Myocyte (in vitro differentiated cells): ENCODE measurements at regions not wholly inside any gene's neighbourhood (a gene's known extent, or its start where the extent isn't known, plus 50 kb on each side); places are given as distances from the start of the nearest gene placed in this dataset.
"Not testable (repeated sequence)": the region's sequence is repeated elsewhere in the genome, so short reads cannot be mapped to it uniquely, and the experiment has no call there.

Experiments
- DNase-seq: peaks from one replicate; pipeline ENCODE4 v3.0.0-alpha.2; 2012; ENCODE audit warnings: low read depth

GRCh38 chr6:12477616-12478015, 187.5 kb downstream of the EDN1 start:
- DNase-seq: no peak

GRCh38 chr6:12478921-12479320, 188.8 kb downstream of the EDN1 start:
- no peak for DNase-seq

GRCh38 chr6:12479451-12479850, 189.3 kb downstream of the EDN1 start:
- no peak for DNase-seq

- no peak for DNase-seq
Measured at GRCh38 chr6:12479881-12480280, 189.7 kb downstream of the EDN1 start.

GRCh38 chr6:12480379-12480778, 190.2 kb downstream of the EDN1 start:
- no peak for DNase-seq

- no peak for DNase-seq
Measured at GRCh38 chr6:12481292-12481691, 191.1 kb downstream of the EDN1 start.

- no peak for DNase-seq
Measured at GRCh38 chr6:12481850-12482249, 191.7 kb downstream of the EDN1 start.

- DNase-seq: no peak
Measured at GRCh38 chr6:12482386-12483375, 192.5 kb downstream of the EDN1 start.

- DNase-seq: peak; percentile 18
Measured at GRCh38 chr6:12483712-12484111, 193.6 kb downstream of the EDN1 start.

GRCh38 chr6:12484519-12484918, 194.4 kb downstream of the EDN1 start:
- no peak for DNase-seq

- DNase-seq: no peak
Measured at GRCh38 chr6:12485226-12485764, 195.1 kb downstream of the EDN1 start.

GRCh38 chr6:12485837-12486236, 195.7 kb downstream of the EDN1 start:
- no peak for DNase-seq

GRCh38 chr6:12490351-12490903, 200.3 kb downstream of the EDN1 start:
- DNase-seq: no peak

GRCh38 chr6:12490904-12491571, 200.9 kb downstream of the EDN1 start:
- DNase-seq: peak; percentile 55

- DNase-seq: not testable (repeated sequence)
Measured at GRCh38 chr6:12492929-12493328, 202.8 kb downstream of the EDN1 start.

GRCh38 chr6:12493446-12493845, 203.3 kb downstream of the EDN1 start:
- DNase-seq: no peak

- no peak for DNase-seq
Measured at GRCh38 chr6:12494161-12494560, 204.0 kb downstream of the EDN1 start.

- no peak for DNase-seq
Measured at GRCh38 chr6:12501990-12502389, 211.8 kb downstream of the EDN1 start.

GRCh38 chr6:12504325-12504966, 212.1 kb upstream of the PHACTR1 start:
- peak; percentile 14 for DNase-seq

- no peak for DNase-seq
Measured at GRCh38 chr6:12505486-12505885, 211.1 kb upstream of the PHACTR1 start.

GRCh38 chr6:12506159-12506558, 210.4 kb upstream of the PHACTR1 start:
- no peak for DNase-seq
